Hematopoietic multipotent progenitor cell (in vitro differentiated cells): ENCODE measurements at regions not wholly inside any gene's neighbourhood (a gene's known extent, or its start where the extent isn't known, plus 50 kb on each side); places are given as distances from the start of the nearest gene placed in this dataset.

Experiments used
- DNase-seq, 3 donors: peaks; one replicate each; pipeline ENCODE4 v3.0.0-alpha.2; 2011 to 2015; ENCODE audit warnings: low read depth in 2 of 3, low spot score in 2 of 3

DNA sequence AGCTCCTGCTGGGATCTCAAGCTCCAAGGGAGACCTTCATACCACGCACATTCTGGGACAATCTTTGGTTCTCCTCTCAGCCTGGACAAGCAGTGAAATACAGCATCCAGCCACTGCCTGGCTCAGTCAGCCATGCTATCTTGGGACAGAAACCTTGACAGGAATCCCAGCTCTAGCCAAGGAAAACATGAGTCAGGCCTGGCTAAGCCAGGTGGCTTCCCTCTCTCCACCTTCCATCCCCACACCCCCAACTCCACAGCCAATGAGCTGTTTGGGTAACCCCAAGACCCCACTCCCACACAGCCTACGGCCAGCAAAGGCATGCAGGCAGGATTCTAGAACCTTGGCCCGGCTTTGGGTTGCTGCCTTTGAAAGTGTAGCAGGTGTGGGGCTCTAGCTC lies 64.9 kb downstream of the MCFD2 start:
- no peak for DNase-seq

DNA sequence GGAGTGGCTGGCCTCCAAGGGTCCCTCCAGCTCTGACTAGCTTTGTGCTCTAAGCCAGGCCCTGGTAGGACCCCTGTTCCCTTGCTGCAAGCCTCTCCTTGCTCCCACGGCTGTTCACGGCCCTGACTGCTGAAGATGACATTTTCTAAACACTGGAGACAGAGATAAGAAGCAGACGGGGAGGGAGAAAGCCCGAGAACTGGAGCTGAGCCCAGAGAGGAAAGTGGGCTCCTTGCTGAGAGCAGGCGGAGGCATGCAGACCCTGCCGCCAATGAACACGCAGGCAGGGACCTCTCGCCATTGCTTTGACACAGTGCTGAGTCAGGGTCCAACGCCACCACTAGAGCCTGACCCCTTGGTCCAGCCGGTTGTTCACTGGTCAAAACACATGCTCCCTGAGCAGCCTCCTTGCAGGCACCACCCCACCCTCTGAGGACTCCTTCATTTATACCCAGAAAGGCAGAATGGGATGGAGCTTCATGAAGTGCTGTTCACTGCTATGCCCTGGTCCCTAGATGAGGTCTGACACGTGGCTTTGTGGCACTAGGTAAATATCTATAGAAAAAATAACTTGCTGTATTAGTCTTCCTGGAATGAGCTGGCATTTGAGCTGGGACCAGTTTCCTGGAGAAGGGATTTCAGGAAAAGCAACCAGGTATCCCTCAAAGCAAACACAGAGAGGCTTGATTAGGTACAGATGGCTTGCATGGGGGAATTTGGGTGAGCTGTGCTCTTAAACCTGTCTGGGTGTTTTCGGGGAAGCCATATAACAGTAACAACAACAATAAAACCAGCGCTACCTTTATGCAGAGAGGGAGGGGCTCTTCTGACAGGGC lies 65.7 kb downstream of the MCFD2 start:
- DNase-seq = peak in 1 of 3 donors; percentile 56

DNA sequence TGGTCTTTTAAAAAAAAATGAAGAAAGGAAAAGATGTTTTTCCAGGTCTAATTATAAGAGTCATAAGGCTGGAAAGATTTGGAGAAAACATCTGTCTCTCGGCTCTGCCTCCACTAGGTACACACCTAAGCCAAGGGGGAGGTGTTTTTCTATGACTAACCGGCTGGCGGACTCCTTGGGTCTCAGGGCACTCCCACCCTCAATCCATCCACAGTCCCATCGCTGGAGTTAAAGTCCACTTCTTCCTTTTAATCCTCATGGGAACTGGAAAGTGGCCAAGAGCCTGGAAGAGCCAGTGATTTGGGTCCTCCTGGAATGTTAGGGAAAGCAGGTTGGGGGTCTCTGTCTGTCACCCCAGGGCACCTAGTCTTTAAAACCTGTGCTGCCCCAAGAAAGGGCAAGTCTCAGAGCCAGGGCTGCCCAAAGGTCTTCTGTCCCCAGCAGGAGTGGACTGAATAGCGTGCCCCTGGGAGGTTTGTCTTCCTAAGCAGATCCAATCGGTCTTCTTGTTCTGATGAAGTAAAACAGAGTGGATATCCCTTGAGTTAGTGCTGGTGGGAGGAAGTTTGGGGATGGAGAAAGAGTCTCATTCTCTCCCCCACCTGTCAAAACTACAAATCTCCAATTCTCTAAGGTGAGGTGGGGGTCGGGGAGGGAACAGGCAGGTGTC lies 66.4 kb downstream of the MCFD2 start:
- DNase-seq = no peak

DNA sequence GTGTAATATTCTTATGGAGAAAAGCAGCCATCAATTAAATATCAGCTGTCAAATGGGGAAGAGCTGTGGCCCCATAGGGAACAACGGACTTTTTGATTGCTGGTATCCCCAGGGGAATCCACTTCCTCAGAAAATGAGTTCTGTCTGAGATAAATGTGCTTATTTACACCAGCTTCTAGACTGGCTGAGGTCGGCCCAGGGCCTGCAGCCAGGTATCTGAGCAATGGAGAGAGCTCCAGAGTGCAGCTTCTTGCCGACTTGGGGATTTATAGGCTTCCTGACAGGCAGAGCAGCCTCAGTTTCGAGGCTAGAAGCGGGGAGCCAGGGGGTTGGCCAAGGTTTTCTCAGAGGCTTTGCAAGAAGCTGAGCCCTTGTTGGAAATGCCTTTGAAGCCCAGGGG lies 67.2 kb downstream of the MCFD2 start:
- no peak for DNase-seq

DNA sequence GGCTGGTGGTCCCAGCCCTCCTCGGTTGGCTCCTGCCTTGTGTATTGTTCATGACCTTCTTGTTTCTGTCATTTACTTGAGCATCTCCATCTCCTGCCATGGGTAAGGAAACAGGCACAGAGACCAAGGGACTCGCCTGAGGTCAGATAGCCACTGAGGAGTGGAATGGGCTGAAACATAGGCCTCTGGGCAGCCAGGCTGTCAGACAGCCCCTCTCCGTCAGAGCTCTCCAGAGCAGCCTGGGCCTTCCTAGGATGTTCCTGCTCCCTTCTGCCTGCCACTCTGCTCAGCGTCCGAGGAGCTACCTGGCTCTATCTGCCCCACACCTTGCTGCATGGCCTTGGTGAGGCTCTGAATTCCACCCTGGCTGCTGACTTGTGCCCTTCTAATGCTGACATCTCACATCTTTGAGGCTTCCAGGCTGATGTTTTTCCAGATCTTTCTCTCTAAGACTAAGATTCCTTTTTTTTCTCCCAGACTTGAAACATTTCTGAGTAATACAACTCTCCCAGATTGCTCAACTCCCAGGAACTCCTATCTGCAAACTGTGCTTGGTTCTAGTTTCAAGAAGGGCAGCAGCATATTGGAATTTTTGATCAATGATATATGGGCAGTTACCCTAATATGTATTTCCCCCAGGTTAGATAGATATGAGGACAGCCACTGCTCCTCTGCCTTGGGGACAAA lies 67.7 kb downstream of the MCFD2 start:
- DNase-seq = no peak

DNA sequence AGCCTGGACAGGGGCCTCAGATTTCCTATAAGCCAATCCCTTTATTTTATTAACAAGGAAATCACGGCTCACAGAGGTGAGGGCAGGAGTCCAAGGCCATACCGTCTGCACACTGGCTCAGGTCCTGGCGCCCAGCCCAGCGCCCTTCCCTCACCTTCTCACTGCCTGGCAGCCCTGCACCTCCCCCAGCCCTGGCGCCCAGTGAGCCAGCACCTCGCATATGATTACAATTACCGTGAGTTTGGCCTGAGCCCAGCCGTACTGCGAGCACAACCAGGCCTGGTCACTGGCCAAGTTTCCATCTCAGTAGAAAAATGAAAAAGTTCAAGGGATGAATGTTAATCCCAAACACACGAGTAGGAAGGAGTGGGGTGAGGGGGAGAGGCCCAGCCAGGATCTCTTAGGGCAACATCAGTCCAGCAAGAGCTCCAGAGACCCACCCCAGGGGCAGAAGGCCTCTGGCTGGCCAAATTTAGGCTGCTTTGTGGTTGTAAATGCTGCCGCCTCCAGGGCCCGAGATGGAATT lies 68.4 kb downstream of the MCFD2 start:
- DNase-seq = peak in 1 of 3 donors; percentile 28

DNA sequence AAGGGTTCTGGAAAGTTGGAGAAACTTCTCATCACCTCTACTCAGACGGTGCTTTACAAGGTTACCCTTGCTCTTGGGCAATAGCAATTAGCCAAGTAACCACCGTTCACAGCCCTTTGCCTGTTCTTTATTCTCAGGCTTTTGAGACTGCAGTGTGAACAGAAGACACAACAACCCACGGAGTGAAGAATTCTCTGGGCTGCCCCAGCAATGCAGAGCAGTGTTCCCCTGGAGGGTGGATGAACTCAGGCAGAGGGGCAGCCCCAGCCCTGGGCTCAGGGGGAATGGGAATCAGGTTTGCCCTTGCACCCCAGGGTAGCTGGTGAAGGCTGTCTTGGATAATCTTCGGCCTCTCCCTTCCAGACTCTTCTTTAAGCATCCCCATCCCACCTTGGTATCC lies 69.1 kb downstream of the MCFD2 start:
- no peak for DNase-seq

DNA sequence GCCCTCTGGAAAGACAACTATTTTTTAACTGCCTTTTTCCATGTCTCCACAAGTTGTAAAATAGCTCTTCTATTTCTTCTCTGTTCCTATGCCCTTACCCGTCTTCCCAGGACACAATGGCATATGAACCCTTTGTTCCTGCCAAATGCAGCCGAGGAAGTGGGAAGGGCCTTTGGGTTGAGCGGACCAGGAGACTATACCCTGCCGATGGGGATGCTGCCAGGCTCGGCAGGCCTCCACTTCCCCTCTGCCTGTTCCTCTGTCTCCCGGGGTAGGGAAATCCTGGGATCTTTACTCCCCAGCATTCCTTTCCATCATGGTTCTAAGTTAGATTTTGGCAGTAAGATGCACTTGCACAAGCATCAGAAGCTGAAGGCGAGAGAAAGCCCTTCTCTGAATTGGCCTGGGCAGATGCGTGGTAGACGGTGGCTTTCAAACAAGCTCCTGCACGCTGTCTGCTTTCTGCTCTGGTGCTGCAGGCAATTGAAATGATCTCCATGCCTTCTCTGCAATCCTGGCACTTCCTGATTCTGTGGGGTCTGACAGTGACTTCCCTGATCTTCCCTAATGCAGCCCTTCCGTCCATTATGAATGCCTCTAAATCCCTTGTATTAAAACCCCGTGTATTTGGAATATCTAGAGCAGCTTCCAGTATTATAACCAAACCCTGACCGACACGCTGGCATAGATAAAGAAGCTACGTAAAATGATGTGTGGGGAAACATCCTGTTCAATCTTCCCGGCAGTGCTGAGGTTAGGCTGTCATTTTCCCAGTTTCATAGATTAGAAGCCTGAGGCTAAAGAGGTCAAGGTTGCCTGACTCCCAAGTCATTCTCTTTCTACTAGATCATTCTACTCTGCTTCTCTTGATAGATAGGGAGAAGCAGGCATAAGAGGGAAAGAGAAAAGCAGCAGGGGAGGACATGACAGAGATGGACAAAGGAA lies 69.8 kb downstream of the MCFD2 start:
- no peak for DNase-seq

DNA sequence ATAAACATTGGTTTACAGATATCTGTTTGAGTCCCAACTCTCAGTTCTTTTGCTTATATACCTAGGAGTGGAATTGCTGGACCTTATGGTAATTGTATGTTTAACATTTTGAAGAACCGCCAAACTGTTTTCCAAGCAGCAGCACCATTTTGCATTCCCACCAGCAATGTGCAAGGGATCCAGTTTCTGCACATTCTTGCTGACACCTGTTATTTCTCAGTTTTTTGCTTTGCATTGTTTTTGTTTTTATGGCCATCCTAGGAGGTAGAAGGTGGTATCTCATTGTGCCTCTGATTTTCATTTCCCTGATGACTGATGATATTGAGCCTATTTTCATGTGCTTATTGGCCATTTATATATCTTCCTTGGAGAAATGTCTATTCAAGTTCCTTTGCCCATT lies 71.2 kb downstream of the MCFD2 start:
- no peak for DNase-seq

DNA sequence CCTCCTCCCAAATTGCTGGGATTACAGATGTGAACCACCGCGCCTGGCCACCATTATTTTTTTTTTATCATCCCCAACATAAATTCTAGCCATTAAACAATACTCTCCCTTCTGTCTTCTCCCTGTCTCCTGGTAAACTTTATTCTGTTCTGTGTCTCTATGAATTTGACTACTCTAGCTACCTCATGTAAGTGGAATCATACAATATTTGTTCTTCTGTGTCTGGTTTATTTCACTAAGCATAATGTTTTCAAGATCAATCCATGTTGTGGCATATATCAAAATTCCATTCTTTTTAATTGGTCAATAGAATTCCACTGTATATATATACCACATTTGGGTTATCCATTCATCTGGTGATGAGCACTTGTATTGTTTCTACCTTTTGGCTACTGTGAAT lies 71.6 kb downstream of the MCFD2 start:
- DNase-seq = no peak

DNA sequence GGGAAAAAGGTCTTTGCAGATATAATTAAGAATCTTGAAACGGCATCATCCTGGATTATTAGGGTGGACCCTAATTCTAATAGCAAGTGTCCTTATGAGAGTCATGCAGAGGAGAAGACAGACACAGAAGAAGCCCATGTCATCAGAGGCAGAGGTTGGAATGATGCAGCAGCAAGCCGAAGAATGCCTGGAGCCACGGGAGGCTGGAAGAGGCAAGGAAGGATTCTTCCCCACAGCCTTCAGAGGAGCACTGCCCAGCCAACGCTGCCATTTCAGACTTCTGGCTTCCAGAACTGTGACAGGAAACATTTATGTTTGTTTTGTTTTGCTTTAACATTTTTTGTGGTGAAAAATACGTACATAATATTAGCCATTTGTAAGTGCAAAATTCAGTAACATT lies 72.3 kb downstream of the MCFD2 start:
- DNase-seq = no peak

DNA sequence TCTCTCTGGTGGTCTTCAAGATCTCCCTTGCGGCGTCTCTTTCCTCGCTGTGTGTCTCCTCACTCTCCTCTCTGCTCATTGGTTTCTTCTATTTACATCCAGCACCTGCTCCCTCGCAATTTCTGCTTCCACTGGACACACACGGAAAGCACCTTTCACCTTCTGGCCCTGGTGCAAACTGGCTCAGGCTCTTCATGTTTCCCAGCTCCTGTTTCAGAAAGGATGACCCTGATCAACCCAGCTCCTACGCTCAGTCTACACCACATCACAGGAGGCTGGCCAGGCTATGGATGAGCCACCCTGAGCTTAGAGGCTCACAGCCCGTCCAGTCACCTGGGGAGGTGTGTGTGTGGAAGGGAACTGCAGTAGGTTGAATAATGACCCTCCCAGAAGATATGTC lies 72.7 kb downstream of the MCFD2 start:
- DNase-seq = no peak

DNA sequence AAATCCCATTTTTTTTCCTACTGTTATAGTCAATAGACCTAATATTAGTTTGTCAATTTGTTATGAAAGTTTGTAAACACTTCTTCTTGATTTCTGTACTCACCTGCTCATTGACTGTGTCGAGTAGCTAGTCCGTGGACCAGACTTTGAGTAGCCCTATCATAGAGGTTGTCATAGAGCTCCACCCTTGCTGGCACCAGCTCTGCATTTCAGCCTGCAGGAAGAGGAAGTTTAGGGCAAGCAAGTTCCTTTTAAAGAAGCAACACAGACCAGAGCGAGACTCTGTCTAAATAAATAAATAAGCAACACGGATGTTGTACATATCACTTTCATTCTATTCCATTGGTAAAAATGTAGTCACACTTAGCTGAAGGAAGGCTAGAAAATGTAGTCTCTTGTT lies 74.0 kb downstream of the MCFD2 start:
- DNase-seq = peak in 1 of 3 donors; percentile 63

DNA sequence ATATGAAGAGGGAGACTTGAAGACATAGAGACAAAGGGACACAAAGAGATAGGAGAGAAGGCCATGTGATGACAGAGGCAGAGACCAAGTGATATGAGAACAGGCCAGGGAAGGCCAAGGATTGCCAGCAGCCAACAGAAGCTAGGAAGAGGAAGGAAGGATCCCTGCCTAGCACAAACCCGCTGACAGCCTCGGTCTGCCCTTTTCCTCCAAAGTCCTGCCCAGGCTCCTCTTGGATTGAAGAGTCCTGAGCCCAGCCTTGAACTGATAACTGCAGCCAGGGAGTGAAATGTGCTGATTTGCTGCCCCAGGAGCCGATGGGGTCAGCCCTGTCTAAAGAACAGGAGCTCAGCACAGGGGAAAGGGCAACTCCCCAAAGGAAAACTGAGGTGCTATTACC lies 76.6 kb downstream of the MCFD2 start:
- no peak for DNase-seq

DNA sequence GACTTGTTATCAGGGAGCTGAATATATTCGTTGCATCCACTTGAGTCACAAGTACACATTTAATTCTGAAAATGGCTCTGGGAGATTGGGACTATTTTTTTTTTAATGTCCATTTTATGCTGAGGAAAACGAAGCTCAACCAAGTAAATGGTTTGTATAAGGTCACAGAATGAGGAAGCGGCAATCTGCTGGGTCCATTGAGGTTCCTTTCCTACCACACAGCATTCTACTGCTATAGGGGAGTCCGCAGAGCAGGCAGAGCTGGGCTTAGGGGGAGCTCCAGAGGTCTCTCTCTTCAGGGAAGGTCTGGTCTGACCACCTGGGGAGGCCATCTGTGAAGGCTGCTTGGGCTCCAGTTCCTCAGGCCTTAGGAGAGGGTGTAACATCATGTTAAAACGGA lies 77.9 kb downstream of the MCFD2 start:
- DNase-seq = peak in 1 of 3 donors; percentile 30

DNA sequence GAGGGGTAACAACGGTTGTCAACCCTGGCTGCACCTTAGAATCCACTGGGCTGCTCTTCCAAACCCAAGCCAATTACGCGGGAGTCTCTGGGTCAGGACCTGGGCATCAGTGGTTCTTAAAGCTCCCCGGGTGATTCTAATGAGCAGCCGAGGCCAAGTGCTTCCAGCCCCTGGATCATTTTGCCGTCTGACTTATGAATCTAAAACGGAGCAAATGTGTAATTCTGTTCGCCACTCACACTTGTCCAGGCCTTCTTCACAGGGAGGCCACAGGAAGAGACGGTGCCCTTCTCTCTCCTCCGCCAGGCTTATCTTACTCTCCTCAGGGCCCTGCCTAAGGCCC lies 78.5 kb downstream of the MCFD2 start:
- DNase-seq = no peak

DNA sequence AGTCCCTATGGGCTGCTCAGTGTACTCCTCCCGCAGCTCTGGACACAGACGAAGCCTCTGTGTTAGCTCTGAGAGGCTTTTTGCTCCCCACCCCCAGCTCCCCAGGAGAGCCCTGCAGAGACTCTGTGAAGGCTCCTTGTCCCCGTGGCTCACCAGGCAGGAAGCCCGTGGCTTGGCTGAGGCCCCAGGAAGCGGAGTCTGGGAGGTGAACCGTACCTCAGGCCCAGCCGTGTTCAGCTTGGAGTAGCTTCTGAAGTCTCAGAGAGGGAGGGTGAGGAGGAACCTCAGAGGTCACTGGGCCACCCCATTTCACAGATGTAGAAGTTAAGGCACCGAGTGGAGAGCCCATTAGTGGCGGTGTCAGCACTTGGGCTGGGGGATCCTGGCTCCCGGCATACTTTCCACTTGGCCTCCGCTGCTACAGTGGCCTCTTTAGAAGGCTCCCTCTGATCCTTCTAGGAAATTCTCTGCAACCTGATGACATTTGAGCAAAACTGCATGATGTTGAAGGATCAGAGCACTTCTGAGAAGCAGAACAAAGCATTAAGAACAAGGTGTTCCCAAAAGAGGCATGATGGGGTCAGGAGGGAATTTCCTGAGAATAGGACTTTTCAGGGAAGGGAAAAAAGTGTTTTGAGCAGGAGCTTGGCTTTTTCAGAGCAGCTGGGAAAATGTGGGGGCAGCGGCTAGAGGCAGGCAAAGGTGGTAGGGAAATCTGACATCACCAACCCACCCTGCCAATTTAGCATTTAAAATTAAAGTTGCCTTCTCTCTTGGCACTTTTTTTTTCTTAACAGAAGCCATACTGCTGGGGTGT lies 79.1 kb downstream of the MCFD2 start:
- DNase-seq = peak in 1 of 3 donors; percentile 24

DNA sequence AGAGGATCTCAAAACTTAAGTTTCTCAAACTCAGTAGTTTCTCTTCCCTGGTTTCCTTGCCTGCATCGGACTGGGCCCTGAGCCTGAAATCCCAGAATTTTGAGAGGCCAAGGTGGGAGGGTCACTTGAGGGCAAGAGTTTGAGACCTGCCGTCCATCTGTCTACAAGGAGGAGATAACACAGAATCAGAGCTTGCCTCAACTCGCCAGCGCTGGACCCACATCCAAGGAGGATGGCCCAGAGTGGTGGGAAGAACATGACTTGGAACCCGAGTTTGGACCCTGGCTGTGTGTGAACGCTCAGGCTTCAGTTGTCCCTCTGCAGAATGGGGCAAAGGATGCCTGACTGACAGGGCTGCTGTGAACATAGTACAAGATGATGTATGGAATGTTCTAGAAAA lies 80.1 kb downstream of the MCFD2 start:
- no peak for DNase-seq

DNA sequence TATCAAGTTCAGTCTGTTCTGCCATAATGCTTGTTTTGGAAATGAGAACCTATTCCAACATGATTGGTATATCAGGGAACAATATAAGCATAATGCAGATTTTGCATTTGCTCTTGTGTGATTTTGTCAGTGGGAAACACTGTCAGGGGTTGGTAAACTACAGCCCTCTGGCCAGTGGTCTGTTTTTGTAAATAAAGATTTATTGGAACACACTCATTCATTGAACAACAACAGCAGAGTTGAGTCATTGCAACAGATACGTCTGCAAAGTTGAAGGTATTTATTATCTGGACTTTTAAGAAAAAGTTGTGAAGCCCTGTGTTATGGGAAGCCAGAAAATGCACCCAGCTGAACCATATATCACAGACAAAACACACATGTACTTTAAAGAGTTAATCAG lies 83.1 kb downstream of the MCFD2 start:
- no peak for DNase-seq

DNA sequence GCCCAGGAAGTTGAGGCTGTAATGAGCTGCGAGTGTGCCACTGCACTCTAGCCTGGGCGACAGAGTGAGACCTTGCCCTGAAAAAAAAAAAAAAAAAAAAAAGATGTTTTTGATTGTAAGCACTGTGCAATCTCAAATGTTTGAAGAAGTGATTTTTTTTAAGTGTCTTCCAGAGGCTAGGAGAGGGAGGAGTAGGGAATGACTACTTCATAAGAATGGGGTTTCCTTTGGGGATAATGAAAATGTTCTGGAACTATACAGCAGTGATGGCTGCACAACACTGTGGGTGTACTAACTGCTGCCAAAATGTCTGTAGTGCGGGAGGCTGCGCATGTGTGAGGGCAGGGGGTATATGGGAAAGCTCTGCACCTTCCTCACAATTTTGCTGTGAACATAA lies 83.7 kb downstream of the MCFD2 start:
- no peak for DNase-seq
